GM12878 (cell line): ENCODE measurements at regions not wholly inside any gene's neighbourhood (a gene's known extent, or its start where the extent isn't known, plus 50 kb on each side); places are given as distances from the start of the nearest gene placed in this dataset.

Experiments
- BHLHE40 ChIP-seq, 2 experiments: fragments of 450-650 bp in 1 of 2; IDR thresholded peaks; 2 replicates each; pipeline ENCODE4 v1.6.1; 2011 to 2017; ENCODE audit warnings: low read depth in 2 of 2, borderline replicate concordance in 1 of 2, improper control_type of control experiment in 1 of 2, low read length in 1 of 2, mild to moderate bottlenecking in 1 of 2
- ESRRA ChIP-seq: IDR thresholded peaks from 2 replicates; pipeline ENCODE4 v1.6.1; 2012; ENCODE audit warnings: mild to moderate bottlenecking, low read length, improper control_type of control experiment
- JUND ChIP-seq: IDR thresholded peaks from 2 replicates; pipeline ENCODE4 v1.6.1; 2012; ENCODE audit warnings: low read depth, mild to moderate bottlenecking, low read length, improper control_type of control experiment, moderate library complexity
- KAT2A ChIP-seq: conservative IDR thresholded peaks from 2 replicates; pipeline ENCODE4 v1.6.1; 2011; ENCODE audit warnings: low read depth, low read length; ENCODE audit not compliant: control insufficient read depth
- MTA3 ChIP-seq: IDR thresholded peaks from 2 replicates; pipeline ENCODE4 v1.6.1; 2012; ENCODE audit warnings: low read length, inconsistent platforms, borderline replicate concordance
- POLR2A ChIP-seq: IDR thresholded peaks from 2 replicates; pipeline ENCODE4 v1.6.1; 2011; ENCODE audit warnings: low read depth, mild to moderate bottlenecking, low read length
- RCOR1 ChIP-seq: conservative IDR thresholded peaks from 2 replicates; pipeline ENCODE4 v1.6.1; 2012; ENCODE audit warnings: low read depth, low read length, improper control_type of control experiment
- SREBF2 ChIP-seq: IDR thresholded peaks from 2 replicates; pipeline ENCODE4 v1.6.1; 2012; ENCODE audit warnings: mild to moderate bottlenecking, low read length
- TAF1 ChIP-seq: IDR thresholded peaks from 2 replicates; pipeline ENCODE4 v1.6.1; 2011; ENCODE audit warnings: mild to moderate bottlenecking, low read depth, low read length, borderline replicate concordance
- ZZZ3 ChIP-seq: IDR thresholded peaks from 2 replicates; pipeline ENCODE4 v1.6.1; 2011; ENCODE audit warnings: low read depth; ENCODE audit not compliant: control insufficient read depth, insufficient read length
- TF ChIP-seq, protein P1 (sequence below): IDR thresholded peaks from 2 replicates; pipeline ENCODE4 v1.6.1; 2012; ENCODE audit warnings: mild to moderate bottlenecking, low read depth, low read length
- TF ChIP-seq, protein P2 (sequence below): IDR thresholded peaks from 2 replicates; pipeline ENCODE4 v1.6.1; 2012; ENCODE audit warnings: low read depth, low read length, improper control_type of control experiment
- TF ChIP-seq, protein P3 (sequence below), 3 experiments: IDR thresholded peaks in 2 of 3; conservative IDR thresholded peaks in 1 of 3; 2 replicates each; pipeline ENCODE4 v1.5.1; 2011; ENCODE audit warnings: low read depth in 3 of 3, low read length in 3 of 3, mild to moderate bottlenecking in 3 of 3, control low read depth in 2 of 3, moderate library complexity in 2 of 3, inconsistent platforms in 1 of 3, mixed read lengths in 1 of 3; ENCODE audit not compliant: control insufficient read depth in 2 of 3, insufficient read depth in 1 of 3; ENCODE audit errors: extremely low read depth in 1 of 3
- TF ChIP-seq, protein P4 (sequence below): IDR thresholded peaks from 2 replicates; pipeline ENCODE4 v1.6.1; 2012; ENCODE audit warnings: low read depth, low read length, improper control_type of control experiment

DNA sequence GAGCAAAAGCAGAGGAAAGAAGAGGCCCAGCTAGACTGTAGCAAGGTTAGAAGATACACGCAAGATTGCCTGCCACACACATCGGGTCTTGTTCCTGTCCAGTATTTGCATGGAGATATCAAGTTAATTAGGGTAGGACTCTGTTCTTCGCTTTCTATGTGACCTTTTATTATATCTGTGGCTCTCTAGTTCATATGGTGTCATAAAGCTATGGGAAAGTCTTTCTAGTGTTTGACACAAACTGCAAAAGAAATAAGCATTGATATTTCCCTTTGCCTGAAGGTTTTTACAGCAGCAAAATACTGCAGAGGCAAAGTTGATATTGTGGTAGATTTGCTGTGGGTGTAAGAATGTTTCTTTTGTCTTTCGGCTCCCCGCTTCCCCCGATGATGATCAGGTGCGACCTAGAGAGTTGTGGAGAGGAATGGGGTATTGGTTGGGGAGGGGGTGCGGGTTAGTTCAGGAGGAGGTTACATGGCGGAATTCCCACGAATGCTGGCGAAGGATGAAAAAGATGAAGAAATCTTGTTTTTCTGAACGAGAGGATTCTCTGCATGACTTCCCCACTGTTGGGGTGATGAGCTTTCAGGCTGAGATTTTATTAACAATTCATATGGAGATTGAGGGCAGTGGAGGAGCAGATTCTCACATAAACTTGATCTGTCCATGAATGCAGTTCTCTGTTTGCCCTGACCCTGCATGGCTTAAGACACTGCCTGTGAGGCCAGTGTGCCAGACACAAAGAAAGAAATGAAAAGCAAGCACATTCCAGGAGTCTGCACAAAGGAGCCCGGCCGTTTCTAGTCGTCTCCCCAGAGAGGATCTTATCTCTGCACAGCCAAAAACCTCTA is 550.2 kb downstream of the USP25 start:
- TF ChIP-seq, protein P1, sequence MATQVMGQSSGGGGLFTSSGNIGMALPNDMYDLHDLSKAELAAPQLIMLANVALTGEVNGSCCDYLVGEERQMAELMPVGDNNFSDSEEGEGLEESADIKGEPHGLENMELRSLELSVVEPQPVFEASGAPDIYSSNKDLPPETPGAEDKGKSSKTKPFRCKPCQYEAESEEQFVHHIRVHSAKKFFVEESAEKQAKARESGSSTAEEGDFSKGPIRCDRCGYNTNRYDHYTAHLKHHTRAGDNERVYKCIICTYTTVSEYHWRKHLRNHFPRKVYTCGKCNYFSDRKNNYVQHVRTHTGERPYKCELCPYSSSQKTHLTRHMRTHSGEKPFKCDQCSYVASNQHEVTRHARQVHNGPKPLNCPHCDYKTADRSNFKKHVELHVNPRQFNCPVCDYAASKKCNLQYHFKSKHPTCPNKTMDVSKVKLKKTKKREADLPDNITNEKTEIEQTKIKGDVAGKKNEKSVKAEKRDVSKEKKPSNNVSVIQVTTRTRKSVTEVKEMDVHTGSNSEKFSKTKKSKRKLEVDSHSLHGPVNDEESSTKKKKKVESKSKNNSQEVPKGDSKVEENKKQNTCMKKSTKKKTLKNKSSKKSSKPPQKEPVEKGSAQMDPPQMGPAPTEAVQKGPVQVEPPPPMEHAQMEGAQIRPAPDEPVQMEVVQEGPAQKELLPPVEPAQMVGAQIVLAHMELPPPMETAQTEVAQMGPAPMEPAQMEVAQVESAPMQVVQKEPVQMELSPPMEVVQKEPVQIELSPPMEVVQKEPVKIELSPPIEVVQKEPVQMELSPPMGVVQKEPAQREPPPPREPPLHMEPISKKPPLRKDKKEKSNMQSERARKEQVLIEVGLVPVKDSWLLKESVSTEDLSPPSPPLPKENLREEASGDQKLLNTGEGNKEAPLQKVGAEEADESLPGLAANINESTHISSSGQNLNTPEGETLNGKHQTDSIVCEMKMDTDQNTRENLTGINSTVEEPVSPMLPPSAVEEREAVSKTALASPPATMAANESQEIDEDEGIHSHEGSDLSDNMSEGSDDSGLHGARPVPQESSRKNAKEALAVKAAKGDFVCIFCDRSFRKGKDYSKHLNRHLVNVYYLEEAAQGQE: no peak
- TF ChIP-seq RCOR1: no peak
- TF ChIP-seq MTA3: no peak
- TF ChIP-seq ZZZ3: no peak
- no peak for TF ChIP-seq ESRRA
- TF ChIP-seq, protein P2, sequence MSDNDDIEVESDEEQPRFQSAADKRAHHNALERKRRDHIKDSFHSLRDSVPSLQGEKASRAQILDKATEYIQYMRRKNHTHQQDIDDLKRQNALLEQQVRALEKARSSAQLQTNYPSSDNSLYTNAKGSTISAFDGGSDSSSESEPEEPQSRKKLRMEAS: no peak
- TF ChIP-seq POLR2A: no peak
- TF ChIP-seq KAT2A: no peak
- TF ChIP-seq, protein P3, sequence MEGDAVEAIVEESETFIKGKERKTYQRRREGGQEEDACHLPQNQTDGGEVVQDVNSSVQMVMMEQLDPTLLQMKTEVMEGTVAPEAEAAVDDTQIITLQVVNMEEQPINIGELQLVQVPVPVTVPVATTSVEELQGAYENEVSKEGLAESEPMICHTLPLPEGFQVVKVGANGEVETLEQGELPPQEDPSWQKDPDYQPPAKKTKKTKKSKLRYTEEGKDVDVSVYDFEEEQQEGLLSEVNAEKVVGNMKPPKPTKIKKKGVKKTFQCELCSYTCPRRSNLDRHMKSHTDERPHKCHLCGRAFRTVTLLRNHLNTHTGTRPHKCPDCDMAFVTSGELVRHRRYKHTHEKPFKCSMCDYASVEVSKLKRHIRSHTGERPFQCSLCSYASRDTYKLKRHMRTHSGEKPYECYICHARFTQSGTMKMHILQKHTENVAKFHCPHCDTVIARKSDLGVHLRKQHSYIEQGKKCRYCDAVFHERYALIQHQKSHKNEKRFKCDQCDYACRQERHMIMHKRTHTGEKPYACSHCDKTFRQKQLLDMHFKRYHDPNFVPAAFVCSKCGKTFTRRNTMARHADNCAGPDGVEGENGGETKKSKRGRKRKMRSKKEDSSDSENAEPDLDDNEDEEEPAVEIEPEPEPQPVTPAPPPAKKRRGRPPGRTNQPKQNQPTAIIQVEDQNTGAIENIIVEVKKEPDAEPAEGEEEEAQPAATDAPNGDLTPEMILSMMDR (IDR thresholded peaks at IDR 0.05 in 2 of 3, conservative IDR thresholded peaks at IDR 0.05 in 1 of 3; ENCODE audit: control insufficient read depth in 2 of 3, extremely low read depth in 1 of 3, insufficient read depth in 1 of 3, low read depth in 3 of 3, low read length in 3 of 3): no peak
- no peak for TF ChIP-seq SREBF2
- no peak for TF ChIP-seq BHLHE40 (IDR thresholded peaks at IDR 0.05; ENCODE audit: borderline replicate concordance in 1 of 2, low read depth in 2 of 2, low read length in 1 of 2)
- no peak for TF ChIP-seq JUND
- TF ChIP-seq, protein P4, sequence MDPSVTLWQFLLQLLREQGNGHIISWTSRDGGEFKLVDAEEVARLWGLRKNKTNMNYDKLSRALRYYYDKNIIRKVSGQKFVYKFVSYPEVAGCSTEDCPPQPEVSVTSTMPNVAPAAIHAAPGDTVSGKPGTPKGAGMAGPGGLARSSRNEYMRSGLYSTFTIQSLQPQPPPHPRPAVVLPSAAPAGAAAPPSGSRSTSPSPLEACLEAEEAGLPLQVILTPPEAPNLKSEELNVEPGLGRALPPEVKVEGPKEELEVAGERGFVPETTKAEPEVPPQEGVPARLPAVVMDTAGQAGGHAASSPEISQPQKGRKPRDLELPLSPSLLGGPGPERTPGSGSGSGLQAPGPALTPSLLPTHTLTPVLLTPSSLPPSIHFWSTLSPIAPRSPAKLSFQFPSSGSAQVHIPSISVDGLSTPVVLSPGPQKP: no peak
- TF ChIP-seq TAF1: no peak
